GM23338 (cell line): ENCODE measurements at regions not wholly inside any gene's neighbourhood (a gene's known extent, or its start where the extent isn't known, plus 50 kb on each side); places are given as distances from the start of the nearest gene placed in this dataset.

Experiments
- CTCF ChIP-seq, 2 experiments: fragments of 200-600 bp in 1 of 2; sonication (generic) in 1 of 2; conservative IDR thresholded peaks; 2 replicates each; pipeline versions ENCODE4 v1.5.1 to v1.6.1; 2016 to 2017; ENCODE audit warnings: antibody characterized with exemption in 2 of 2, low read depth in 2 of 2, mild to moderate bottlenecking in 2 of 2, moderate library complexity in 1 of 2
- EZH2 ChIP-seq: fragments of 200-600 bp; sonication (generic); IDR thresholded peaks from one replicate; pipeline ENCODE4 v1.8.0; 2017; ENCODE audit warnings: antibody characterized with exemption, mild to moderate bottlenecking, low read depth; ENCODE audit not compliant: unreplicated experiment
- JUNB ChIP-seq: IDR thresholded peaks from one replicate; pipeline ENCODE4 v1.6.1; 2016; ENCODE audit warnings: antibody characterized with exemption; ENCODE audit not compliant: unreplicated experiment

- TF ChIP-seq EZH2 (no peak), CTCF (conservative IDR thresholded peaks at IDR 0.05; ENCODE audit: low read depth in 2 of 2) (no peak), JUNB (no peak)
Observed at GRCh38 chr5:35540002-35540401, 77.7 kb upstream of the SPEF2 start.
